Mucosa of stomach (tissue), 1 donor: ENCODE measurements at regions not wholly inside any gene's neighbourhood (a gene's known extent, or its start where the extent isn't known, plus 50 kb on each side); places are given as distances from the start of the nearest gene placed in this dataset.

Experiments used
- H3K27me3 ChIP-seq: one replicate; pipeline ENCODE4 v1.7.0; 2013; ENCODE audit warnings: mild to moderate bottlenecking, low read length; ENCODE audit not compliant: control insufficient read depth, insufficient read depth
- H3K36me3 ChIP-seq: one replicate; pipeline ENCODE4 v1.7.0; 2013; ENCODE audit warnings: low read length; ENCODE audit not compliant: control insufficient read depth, insufficient read depth
- H3K4me1 ChIP-seq: one replicate; pipeline ENCODE4 v1.7.0; 2013; ENCODE audit warnings: mild to moderate bottlenecking, low read length; ENCODE audit not compliant: control insufficient read depth, insufficient read depth
- H3K4me3 ChIP-seq: one replicate; pipeline ENCODE4 v1.7.0; 2013; ENCODE audit warnings: low read length
- H3K9ac ChIP-seq: one replicate; pipeline ENCODE4 v1.7.0; 2013; ENCODE audit warnings: mild to moderate bottlenecking, low read length, moderate library complexity
- H3K9me3 ChIP-seq: one replicate; pipeline ENCODE4 v1.7.0; 2013; ENCODE audit warnings: mild to moderate bottlenecking, low read length, moderate library complexity; ENCODE audit not compliant: control insufficient read depth
- donor health status: Pancreatic carcinoma.

DNA sequence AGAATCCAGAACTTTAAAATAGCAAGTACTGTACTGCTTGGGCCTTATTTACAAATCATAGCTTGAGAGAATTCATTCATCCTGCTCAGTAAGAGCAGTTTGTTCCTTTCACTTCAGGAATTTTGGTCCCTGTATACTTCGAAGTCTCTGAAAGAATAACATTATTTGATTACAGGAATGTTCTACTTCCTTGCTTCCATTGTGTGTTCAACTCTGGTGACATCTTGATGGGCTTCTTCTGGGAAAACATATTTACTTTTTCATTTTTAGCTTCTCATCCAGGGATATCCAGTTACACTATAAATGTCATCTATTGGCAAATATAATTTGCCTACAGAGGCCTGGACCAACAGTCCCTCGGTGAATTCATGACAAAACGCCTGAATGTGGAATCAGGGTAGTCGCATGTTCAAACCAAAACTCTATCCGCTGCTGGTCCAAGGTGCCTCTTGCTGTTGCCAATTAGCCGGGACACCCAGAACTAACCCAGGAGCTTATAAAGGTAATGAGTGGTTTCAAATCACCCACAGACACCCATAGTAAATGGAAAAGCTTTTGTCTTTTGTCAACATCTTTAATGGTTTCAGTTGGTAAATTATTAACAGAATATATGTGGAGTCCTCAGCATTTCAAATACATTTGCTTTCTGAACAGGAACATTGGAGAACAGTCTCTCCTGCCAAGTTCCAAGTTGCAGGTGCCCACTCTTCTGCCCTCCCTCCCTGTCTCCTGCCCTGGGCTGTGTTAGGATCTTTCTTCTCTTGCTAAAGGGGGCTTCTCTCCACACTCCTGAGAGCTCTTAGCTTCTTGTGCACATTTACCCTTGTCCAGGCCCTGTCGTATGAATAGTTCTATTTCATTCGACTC, 162.5 kb upstream of the CITED2 start:
- Histone ChIP-seq H3K4me1 (peaks cover 60% of the 10 kb centered on the region), H3K9me3 (no peaks in the 10 kb centered on the region), H3K36me3 (no peaks in the 10 kb centered on the region), H3K27me3 (no peaks in the 10 kb centered on the region), H3K9ac (peak overlapping the region; percentile 45), H3K4me3 (no peak overlapping the region)

DNA sequence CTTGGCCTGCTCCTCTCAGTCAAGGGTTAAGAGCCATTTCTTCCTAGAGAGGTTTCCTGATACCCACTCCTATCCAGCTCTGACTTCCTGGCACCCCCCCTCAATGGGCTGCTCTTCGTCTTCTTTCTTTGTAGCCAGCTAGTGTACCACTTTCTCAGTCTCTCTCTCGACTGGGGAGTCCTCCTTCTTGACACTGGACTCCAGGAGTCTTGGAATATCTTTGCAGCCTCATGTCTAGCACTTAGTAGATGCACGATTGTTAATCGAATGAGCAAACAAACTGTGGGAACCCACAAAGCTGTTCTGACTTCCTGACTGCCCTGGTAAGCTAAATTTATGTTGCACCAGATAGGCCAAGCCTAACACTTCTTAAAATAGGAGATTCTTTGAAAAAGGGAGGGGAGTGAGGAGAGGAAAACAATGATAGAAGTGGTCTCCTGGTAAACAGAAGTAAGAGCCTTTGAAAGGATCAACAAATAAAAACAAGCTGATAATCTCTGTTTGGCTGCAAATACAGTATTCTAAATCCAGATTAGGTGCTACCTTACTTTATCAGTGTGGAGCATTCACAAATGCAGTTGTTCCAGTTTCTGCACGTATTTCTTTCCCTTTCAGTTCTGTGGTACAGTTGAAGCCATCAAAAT, 160.1 kb upstream of the CITED2 start:
- Histone ChIP-seq H3K9me3 (no peaks in the 10 kb centered on the region), H3K4me1 (peaks cover 56% of the 10 kb centered on the region), H3K27me3 (no peaks in the 10 kb centered on the region), H3K9ac (peak overlapping the region; percentile 49), H3K36me3 (no peaks in the 10 kb centered on the region), H3K4me3 (peak overlapping the region; percentile 42)

DNA sequence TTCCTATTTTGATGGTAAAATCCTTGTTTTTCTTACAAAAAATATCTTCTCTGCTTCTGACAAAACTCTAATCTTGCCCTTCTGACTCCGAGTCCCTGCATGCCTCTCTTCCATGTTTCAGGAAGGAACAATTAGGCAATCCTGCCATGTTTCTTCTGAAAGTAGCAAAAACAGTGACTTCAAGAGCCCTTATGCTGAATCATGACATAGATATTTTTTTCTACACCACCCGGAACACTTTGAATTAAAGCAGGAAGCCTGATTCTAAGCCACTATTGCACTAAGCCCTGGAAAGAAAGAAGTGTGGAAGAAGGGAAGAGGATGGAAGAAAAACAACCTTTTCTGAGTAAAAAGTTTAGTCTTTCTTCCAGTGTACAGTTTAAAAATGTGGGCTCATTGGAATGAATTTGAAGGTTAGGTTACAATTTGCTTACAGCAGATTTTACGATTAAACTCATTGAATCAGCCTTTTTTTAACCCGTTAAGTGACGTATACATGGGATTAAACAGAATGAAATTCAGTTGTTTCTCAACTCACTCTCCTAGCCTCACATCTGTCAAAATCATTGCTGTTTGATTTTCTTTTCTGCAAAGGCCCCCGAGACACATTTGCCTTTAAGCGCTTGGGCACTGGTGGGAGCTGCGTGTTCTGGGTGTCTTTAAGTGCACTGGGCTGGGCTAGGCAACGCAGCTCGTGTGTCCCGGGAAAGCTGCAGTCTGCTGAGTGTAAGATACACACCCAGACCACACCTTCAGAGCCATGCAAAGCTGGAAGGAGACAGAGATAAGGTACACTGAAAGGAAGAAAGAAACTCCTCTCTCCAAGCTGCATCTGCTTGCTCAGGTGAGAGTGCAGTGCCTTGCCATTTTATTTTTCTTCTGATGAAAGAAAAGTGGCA, 159.4 kb upstream of the CITED2 start:
- Histone ChIP-seq H3K4me3 (peak overlapping the region; percentile 42), H3K36me3 (no peaks in the 10 kb centered on the region), H3K9ac (peak overlapping the region; percentile 49), H3K4me1 (peaks cover 53% of the 10 kb centered on the region), H3K9me3 (no peaks in the 10 kb centered on the region), H3K27me3 (no peaks in the 10 kb centered on the region)

DNA sequence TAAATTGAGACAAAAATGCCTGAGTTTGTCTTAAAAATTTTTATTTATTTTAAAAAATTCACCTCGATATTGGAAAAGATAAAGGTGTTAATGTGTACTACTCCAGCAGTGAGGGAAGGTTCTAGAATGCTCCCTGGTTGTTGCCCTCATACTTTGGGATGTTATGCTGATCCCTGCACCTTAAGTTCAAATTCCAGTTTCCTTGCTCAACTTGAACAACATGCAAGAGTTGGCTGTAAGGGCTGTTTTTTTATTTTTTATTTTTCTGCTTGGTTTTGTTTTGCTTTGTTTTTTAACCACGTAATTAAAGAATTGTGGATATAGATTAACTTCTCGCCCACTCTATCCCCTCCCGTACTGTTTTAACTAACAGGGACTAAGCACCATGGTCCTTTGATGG, 158.7 kb upstream of the CITED2 start:
- H3K36me3 ChIP-seq: no peaks in the 10 kb centered on the region
- H3K4me3 ChIP-seq: no peak overlapping the region
- H3K4me1 ChIP-seq: peaks cover 52% of the 10 kb centered on the region
- no peaks in the 10 kb centered on the region for H3K9me3 ChIP-seq
- H3K9ac ChIP-seq: no peak overlapping the region
- no peaks in the 10 kb centered on the region for H3K27me3 ChIP-seq

DNA sequence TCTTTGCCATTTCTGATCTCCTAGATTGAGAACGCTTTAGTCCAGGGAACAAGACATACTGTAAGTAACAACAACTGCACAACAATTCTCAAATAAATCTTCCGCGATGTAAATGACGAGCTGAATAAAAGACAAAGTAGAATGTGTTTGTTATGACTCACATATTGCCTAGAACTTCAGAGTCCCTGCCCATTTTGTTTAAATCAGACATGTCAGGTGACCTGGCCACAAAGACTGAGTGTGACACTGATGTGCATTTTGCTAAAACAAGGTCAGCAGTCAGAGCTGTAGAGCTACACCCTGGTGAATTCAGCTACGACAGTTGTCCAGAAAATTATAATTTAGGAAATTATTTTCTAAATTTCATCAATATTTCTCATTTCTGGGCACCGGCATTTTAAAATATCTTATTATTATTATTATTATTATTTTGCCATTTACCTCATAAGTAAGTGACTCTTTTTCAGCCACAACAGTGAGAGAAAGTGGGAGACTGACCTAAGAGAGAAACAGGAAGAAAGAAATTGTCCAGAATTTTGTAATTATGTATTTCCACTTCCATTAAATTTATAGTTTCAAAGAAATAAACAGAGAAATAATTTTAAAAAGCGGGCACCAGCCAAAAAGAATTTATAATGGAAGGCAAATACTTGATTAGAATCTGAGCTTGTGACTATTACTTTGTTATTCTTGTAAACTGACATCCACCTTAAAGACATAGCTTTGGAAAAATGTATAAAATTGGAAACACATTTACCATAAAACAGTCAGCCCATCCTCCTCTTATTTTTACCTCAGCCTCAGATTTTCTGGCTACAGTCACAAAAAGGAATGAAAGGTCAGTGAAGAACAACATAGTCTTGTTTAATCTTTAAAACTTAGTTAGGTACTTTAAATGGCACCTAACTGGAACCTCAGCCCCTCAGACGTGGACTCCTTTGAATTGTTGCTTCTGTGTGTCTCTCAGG, 157.0 kb upstream of the CITED2 start:
- Histone ChIP-seq H3K4me1 (peaks cover 39% of the 10 kb centered on the region), H3K9me3 (no peaks in the 10 kb centered on the region), H3K36me3 (no peaks in the 10 kb centered on the region), H3K9ac (no peak overlapping the region), H3K4me3 (no peak overlapping the region), H3K27me3 (no peaks in the 10 kb centered on the region)

DNA sequence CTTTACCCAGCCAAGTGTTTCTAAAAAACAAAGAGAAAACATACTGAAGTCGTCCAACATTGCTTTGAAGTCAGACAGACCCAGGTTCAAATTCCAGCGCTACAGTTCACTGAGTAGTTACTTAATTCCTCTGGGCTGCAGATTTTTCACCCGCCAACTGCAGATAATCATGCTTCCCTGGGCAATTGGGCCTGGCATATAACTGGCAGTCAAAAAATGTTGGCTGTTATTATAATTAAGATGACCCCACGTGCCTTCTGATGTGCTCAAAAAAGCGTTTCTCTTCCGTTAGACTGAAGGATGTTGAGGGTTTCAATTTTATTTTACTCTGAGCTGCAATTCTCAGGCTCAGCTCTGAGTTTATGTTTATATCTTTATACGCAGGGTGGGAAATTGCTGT, 156.1 kb upstream of the CITED2 start:
- no peaks in the 10 kb centered on the region for H3K9me3 ChIP-seq
- no peak overlapping the region for H3K4me3 ChIP-seq
- H3K36me3 ChIP-seq: no peaks in the 10 kb centered on the region
- no peaks in the 10 kb centered on the region for H3K27me3 ChIP-seq
- H3K9ac ChIP-seq: no peak overlapping the region
- H3K4me1 ChIP-seq: peaks cover 31% of the 10 kb centered on the region

DNA sequence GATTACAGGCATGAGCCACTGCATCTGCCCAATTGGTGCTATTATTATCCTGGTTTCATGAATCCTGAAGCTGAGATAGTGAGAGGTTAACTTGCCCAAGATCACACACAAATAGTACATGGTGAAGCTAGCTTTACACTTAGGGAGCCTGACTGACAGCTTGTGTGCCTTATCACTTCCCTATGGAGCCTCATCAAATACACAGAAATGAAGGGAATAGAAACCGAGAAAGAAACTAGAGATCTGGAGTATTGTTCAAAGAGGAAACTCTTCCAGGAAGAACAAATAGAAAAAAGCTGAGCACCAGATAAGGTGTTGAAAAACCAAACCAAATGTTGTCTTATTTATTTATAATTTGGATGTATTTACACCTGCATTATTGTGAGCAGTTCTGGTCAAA, 155.0 kb upstream of the CITED2 start:
- Histone ChIP-seq H3K4me1 (peaks cover 24% of the 10 kb centered on the region), H3K36me3 (no peaks in the 10 kb centered on the region), H3K9ac (no peak overlapping the region), H3K4me3 (no peak overlapping the region), H3K9me3 (no peaks in the 10 kb centered on the region), H3K27me3 (no peaks in the 10 kb centered on the region)

DNA sequence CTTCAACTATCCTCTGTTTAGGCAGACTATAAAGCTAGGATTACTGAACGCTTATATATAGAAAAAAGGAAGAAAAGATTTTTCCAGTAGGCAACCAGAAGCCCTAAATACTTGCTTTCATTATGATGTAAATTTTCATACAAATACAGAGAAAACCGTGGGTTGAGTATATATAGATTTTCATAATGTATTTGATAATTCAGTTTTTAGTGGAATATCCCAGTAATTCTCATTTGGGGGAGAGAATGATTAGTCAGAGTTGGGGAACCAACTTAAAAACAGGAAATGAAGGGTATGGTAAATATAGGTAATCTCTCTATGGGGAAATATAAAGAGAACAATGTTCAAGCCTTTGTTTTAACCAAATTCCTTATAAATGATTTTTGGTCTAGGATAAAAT, 154.0 kb upstream of the CITED2 start:
- Histone ChIP-seq H3K27me3 (no peaks in the 10 kb centered on the region), H3K36me3 (no peaks in the 10 kb centered on the region), H3K9ac (no peak overlapping the region), H3K9me3 (no peaks in the 10 kb centered on the region), H3K4me3 (no peak overlapping the region), H3K4me1 (peaks cover 14% of the 10 kb centered on the region)

DNA sequence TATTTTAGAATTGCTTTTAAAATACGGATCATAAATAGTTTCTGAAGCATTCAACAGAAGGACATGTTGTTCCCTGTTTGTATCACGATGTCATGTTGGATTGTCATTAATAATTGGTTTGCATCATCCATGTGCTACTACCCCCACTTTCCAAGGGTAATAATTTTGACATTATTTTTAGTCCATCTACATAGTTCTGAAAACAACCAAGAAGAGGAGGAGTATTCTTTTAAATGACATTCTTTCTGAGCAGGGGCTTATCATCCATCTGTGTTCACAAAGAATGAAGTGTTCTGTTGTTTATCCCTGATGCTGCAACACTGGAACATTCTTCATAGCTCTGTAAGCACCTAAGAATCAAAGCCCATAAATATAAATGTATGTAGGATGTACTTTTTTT, 151.0 kb upstream of the CITED2 start:
- no peaks in the 10 kb centered on the region for H3K9me3 ChIP-seq
- H3K9ac ChIP-seq: no peak overlapping the region
- no peaks in the 10 kb centered on the region for H3K36me3 ChIP-seq
- no peaks in the 10 kb centered on the region for H3K27me3 ChIP-seq
- no peak overlapping the region for H3K4me3 ChIP-seq
- no peaks in the 10 kb centered on the region for H3K4me1 ChIP-seq

DNA sequence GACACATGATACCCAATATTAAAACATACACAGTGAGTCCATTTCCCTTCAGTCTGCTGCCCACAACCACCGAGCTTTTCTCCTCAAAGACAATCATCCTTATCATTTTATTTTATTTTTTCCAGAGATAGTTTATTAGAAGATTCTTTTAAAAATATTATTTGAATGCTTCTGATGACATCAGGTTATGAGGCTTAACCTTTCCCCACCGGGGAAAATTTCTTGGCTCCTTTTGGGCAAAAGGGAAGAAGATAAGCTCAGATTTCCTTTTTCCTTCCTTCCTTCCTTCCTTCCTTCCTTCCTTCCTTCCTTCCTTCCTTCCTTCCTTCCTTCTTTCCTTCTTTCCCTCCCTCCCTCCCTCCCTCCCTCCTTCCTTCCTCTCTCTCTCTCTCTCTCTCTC, 149.5 kb upstream of the CITED2 start:
- Histone ChIP-seq H3K9me3 (no peaks in the 10 kb centered on the region), H3K9ac (no peak overlapping the region), H3K36me3 (no peaks in the 10 kb centered on the region), H3K4me1 (peaks cover 7% of the 10 kb centered on the region), H3K27me3 (no peaks in the 10 kb centered on the region), H3K4me3 (no peak overlapping the region)

DNA sequence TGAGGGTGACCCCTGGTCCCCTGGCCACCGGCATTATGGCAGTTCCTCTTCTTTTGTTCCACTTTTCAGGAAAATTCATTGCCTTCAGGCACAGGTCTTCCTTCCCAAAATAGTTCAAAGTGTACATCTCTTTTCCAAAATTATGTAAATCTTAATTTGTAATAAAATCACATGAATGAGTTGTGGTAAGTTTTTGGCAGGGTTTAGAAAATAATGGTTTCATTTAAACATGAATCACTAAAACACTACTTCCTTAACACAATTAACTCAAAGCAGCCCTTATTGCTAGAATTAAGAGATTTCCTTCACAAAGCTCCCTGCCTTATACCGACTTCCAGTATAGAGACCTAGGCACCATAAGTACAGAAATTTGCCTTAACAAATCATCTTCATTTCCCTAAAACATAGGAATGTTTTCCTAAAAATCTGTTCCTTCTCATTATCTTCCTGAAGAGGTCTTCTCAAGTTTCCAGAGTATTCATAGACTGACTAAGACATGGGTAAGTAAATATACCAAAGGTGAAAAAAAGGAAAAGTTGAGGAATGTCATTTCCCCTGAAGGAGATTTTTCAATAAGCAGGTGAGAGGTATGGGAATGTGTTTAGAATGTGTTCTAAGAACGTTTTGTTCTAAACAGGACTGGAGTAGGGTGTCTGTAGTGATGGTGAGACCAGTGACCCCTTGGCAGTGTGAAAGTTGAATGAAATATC, 148.2 kb upstream of the CITED2 start:
- H3K36me3 ChIP-seq: no peaks in the 10 kb centered on the region
- H3K27me3 ChIP-seq: no peaks in the 10 kb centered on the region
- H3K9ac ChIP-seq: no peak overlapping the region
- H3K9me3 ChIP-seq: no peaks in the 10 kb centered on the region
- no peak overlapping the region for H3K4me3 ChIP-seq
- H3K4me1 ChIP-seq: peaks cover 7% of the 10 kb centered on the region
